Stimulated activated CD4-positive, alpha-beta T cell treated with anti-CD3 and anti-CD28 coated beads, Interleukin-4, amount 100 ng/mL, for 1 hour (primary cell): ENCODE measurements at regions not wholly inside any gene's neighbourhood (a gene's known extent, or its start where the extent isn't known, plus 50 kb on each side); places are given as distances from the start of the nearest gene placed in this dataset.
"Not testable (repeated sequence)": the region's sequence is repeated elsewhere in the genome, so short reads cannot be mapped to it uniquely, and the experiment has no call there.

Source experiments
- DNase-seq: peaks from one replicate; pipeline ENCODE4 v3.0.0-alpha.2; 2020

GRCh38 chr7:86002858-86003257, 640.9 kb upstream of the GRM3 start:
- no peak for DNase-seq

GRCh38 chr7:85997515-85997914, 646.2 kb upstream of the GRM3 start:
- no peak for DNase-seq

- DNase-seq = no peak
Measured at GRCh38 chr7:85995101-85995500, 648.6 kb upstream of the GRM3 start.

GRCh38 chr7:85980740-85981139, 663.0 kb upstream of the GRM3 start:
- no peak for DNase-seq

- no peak for DNase-seq
Measured at GRCh38 chr7:85974176-85974575, 669.5 kb upstream of the GRM3 start.

- DNase-seq = no peak
Measured at GRCh38 chr7:85972504-85973141, 671.1 kb upstream of the GRM3 start.

GRCh38 chr7:85954961-85955360, 688.7 kb upstream of the GRM3 start:
- no peak for DNase-seq

- no peak for DNase-seq
Measured at GRCh38 chr7:85950871-85951270, 692.8 kb upstream of the GRM3 start.

GRCh38 chr7:85950418-85950817, 693.3 kb upstream of the GRM3 start:
- DNase-seq = no peak

GRCh38 chr7:85947767-85948166, 695.9 kb upstream of the GRM3 start:
- no peak for DNase-seq

GRCh38 chr7:85940798-85941197, 702.9 kb upstream of the GRM3 start:
- DNase-seq = no peak

GRCh38 chr7:85931919-85932318, 711.8 kb upstream of the GRM3 start:
- no peak for DNase-seq

- DNase-seq = no peak
Measured at GRCh38 chr7:85928500-85928899, 715.2 kb upstream of the GRM3 start.

GRCh38 chr7:85927226-85927625, 716.5 kb upstream of the GRM3 start:
- no peak for DNase-seq

GRCh38 chr7:85924062-85924461, 719.6 kb upstream of the GRM3 start:
- DNase-seq = no peak

- no peak for DNase-seq
Measured at GRCh38 chr7:85916016-85916415, 727.7 kb upstream of the GRM3 start.

- DNase-seq = no peak
Measured at GRCh38 chr7:85914437-85914836, 727.6 kb upstream of the SEMA3D start.

- DNase-seq = no peak
Measured at GRCh38 chr7:85908051-85908450, 721.2 kb upstream of the SEMA3D start.

GRCh38 chr7:85897967-85898366, 711.1 kb upstream of the SEMA3D start:
- DNase-seq = no peak

- no peak for DNase-seq
Measured at GRCh38 chr7:85896531-85896930, 709.7 kb upstream of the SEMA3D start.

- no peak for DNase-seq
Measured at GRCh38 chr7:85895835-85896234, 709.0 kb upstream of the SEMA3D start.

- not testable (repeated sequence) for DNase-seq
Measured at GRCh38 chr7:85891900-85892299, 705.0 kb upstream of the SEMA3D start.

GRCh38 chr7:85890244-85890811, 703.5 kb upstream of the SEMA3D start:
- no peak for DNase-seq

GRCh38 chr7:85887133-85887532, 700.3 kb upstream of the SEMA3D start:
- DNase-seq = no peak

- DNase-seq = no peak
Measured at GRCh38 chr7:85882335-85882734, 695.5 kb upstream of the SEMA3D start.
